Neuronal stem cell (in vitro differentiated cells): ENCODE measurements at regions not wholly inside any gene's neighbourhood (a gene's known extent, or its start where the extent isn't known, plus 50 kb on each side); places are given as distances from the start of the nearest gene placed in this dataset.

Experiments
- DNase-seq: peaks from one replicate; pipeline ENCODE4 v3.0.0-alpha.2; 2013; ENCODE audit warnings: low spot score
- H2AFZ ChIP-seq: one replicate; pipeline ENCODE4 v1.6.1; 2013; ENCODE audit warnings: mild to moderate bottlenecking, low read length, inconsistent platforms
- H2AK5ac ChIP-seq: 2 replicates; pipeline ENCODE4 v1.6.1; 2013; ENCODE audit warnings: low read depth, mild to moderate bottlenecking, inconsistent platforms, low read length, moderate library complexity, mixed read lengths
- H2BK120ac ChIP-seq: 2 replicates; pipeline ENCODE4 v1.6.1; 2013; ENCODE audit warnings: low read depth, mild to moderate bottlenecking, inconsistent platforms, low read length, moderate library complexity, mixed read lengths
- H2BK12ac ChIP-seq: one replicate; pipeline ENCODE4 v1.6.1; 2013; ENCODE audit warnings: low read length, inconsistent platforms
- H2BK15ac ChIP-seq: 2 replicates; pipeline ENCODE4 v1.6.1; 2013; ENCODE audit warnings: mild to moderate bottlenecking, low read length, inconsistent platforms, mixed read lengths
- H2BK5ac ChIP-seq: one replicate; pipeline ENCODE4 v1.6.1; 2013; ENCODE audit warnings: inconsistent platforms, mild to moderate bottlenecking, low read length, moderate library complexity
- H3K14ac ChIP-seq: one replicate; pipeline ENCODE4 v1.6.1; 2013; ENCODE audit warnings: low read length, inconsistent platforms
- H3K18ac ChIP-seq: 2 replicates; pipeline ENCODE4 v1.6.1; 2013; ENCODE audit warnings: low read length, inconsistent platforms
- H3K23ac ChIP-seq: 2 replicates; pipeline ENCODE4 v1.6.1; 2013; ENCODE audit warnings: low read depth, mild to moderate bottlenecking, mixed read lengths, low read length, inconsistent platforms; ENCODE audit not compliant: poor library complexity
- H3K27ac ChIP-seq: replicated peaks from 3 replicates; pipeline ENCODE4 v1.5.1; 2013; ENCODE audit warnings: low read length, inconsistent platforms
- H3K27me3 ChIP-seq, 3 experiments: 2 replicates each; pipeline ENCODE4 v1.6.1; 2013; ENCODE audit warnings: low read length in 3 of 3, mild to moderate bottlenecking in 2 of 3, inconsistent platforms in 1 of 3, low read depth in 1 of 3, mixed read lengths in 1 of 3, moderate library complexity in 1 of 3; ENCODE audit not compliant: control insufficient read depth in 3 of 3, insufficient read depth in 3 of 3
- H3K36me3 ChIP-seq, 2 donors: replicated peaks in 1 of 2; 2 replicates each; pipeline ENCODE4 v1.6.1; 2013; ENCODE audit warnings: low read length in 2 of 2; ENCODE audit not compliant: control insufficient read depth in 2 of 2, insufficient read depth in 2 of 2
- H3K4ac ChIP-seq: 2 replicates; pipeline ENCODE4 v1.6.1; 2013; ENCODE audit warnings: inconsistent platforms, mild to moderate bottlenecking, low read length, moderate library complexity
- H3K4me1 ChIP-seq, 2 donors: 1 replicate in 1 of 2; 2 replicates in 1 of 2; pipeline ENCODE4 v1.6.1; 2013; ENCODE audit warnings: low read length in 2 of 2, low read depth in 1 of 2; ENCODE audit not compliant: control insufficient read depth in 2 of 2, insufficient read depth in 1 of 2
- H3K4me2 ChIP-seq: one replicate; pipeline ENCODE4 v1.6.1; 2013; ENCODE audit warnings: mild to moderate bottlenecking, low read length, inconsistent platforms; ENCODE audit not compliant: insufficient read depth, poor library complexity, severe bottlenecking
- H3K4me3 ChIP-seq, 2 donors: 2 replicates each; pipeline ENCODE4 v1.5.1; 2013; ENCODE audit warnings: low read length in 2 of 2, mild to moderate bottlenecking in 2 of 2, inconsistent platforms in 1 of 2, moderate library complexity in 1 of 2
- H3K79me1 ChIP-seq: one replicate; pipeline ENCODE4 v1.6.1; 2013; ENCODE audit warnings: low read depth, mild to moderate bottlenecking, inconsistent platforms, low read length, moderate library complexity
- H3K9ac ChIP-seq: one replicate; pipeline ENCODE4 v1.6.1; 2013; ENCODE audit warnings: mild to moderate bottlenecking, low read depth, low read length, inconsistent platforms; ENCODE audit not compliant: poor library complexity
- H3K9me3 ChIP-seq, 2 donors: replicated peaks in 1 of 2; 2 replicates each; pipeline versions ENCODE3 to v1.6.1; 2013; ENCODE audit warnings: low read length in 2 of 2, mild to moderate bottlenecking in 2 of 2, inconsistent platforms in 1 of 2, low read depth in 1 of 2, mixed read lengths in 1 of 2, moderate library complexity in 1 of 2; ENCODE audit not compliant: control insufficient read depth in 2 of 2, insufficient read depth in 1 of 2
- H4K8ac ChIP-seq: one replicate; pipeline ENCODE4 v1.6.1; 2013; ENCODE audit warnings: low read depth, mild to moderate bottlenecking, inconsistent platforms, low read length, moderate library complexity
- H4K91ac ChIP-seq: one replicate; pipeline ENCODE4 v1.6.1; 2013; ENCODE audit warnings: low read length, low read depth, mild to moderate bottlenecking, inconsistent platforms; ENCODE audit not compliant: poor library complexity
- WGBS, 2 donors: extraction: QIAGEN DNeasy Blood & Tissue Kit; methylation state at CpG; one replicate each; pipeline ENCODE4 v1.1.7; 2013; ENCODE audit warnings: missing lambda C conversion rate in 2 of 2, mixed read lengths in 1 of 2; ENCODE audit not compliant: insufficient read length in 2 of 2, insufficient replicate concordance in 1 of 2; ENCODE audit errors: extremely low coverage in 2 of 2; 5-methylcytosine and 5-hydroxymethylcytosine counted together

GRCh38 chr10:3692387-3692999 is 92.5 kb downstream of the KLF6 start:
- peaks cover 0 to 2% of the 10 kb centered on the region in 2 donors for H3K9me3 ChIP-seq
- DNase-seq: no peak
- no peak overlapping the region for H2BK120ac ChIP-seq
- no peak overlapping the region for H2BK15ac ChIP-seq
- no peak overlapping the region for H3K14ac ChIP-seq
- no peak overlapping the region for H3K4me3 ChIP-seq
- WGBS, 2 donors: no CpG with 5 or more reads among the region's 7 CpGs
- H4K91ac ChIP-seq: no peak overlapping the region
- no peak overlapping the region for H3K4me2 ChIP-seq
- no peak overlapping the region for H4K8ac ChIP-seq
- no peak overlapping the region for H2BK5ac ChIP-seq
- H3K27me3 ChIP-seq: no peaks in the 10 kb centered on the region
- no peak overlapping the region for H2BK12ac ChIP-seq
- H3K4ac ChIP-seq: no peak overlapping the region
- H2AFZ ChIP-seq: peak overlapping the region; percentile 30
- H3K27ac ChIP-seq: no peak overlapping the region
- H2AK5ac ChIP-seq: no peak overlapping the region
- H3K18ac ChIP-seq: no peak overlapping the region
- H3K4me1 ChIP-seq: peaks cover 3% of the 10 kb centered on the region in 2 donors
- H3K23ac ChIP-seq: no peak overlapping the region
- no peaks in the 10 kb centered on the region for H3K36me3 ChIP-seq
- no peaks in the 10 kb centered on the region for H3K79me1 ChIP-seq
- no peak overlapping the region for H3K9ac ChIP-seq

- H3K79me1 ChIP-seq: no peaks in the 10 kb centered on the region
- no peak overlapping the region for H3K4me3 ChIP-seq
- no CpG with 5 or more reads among the region's 8 CpGs for WGBS, 2 donors
- no peak overlapping the region for H3K4ac ChIP-seq
- H3K9ac ChIP-seq: no peak overlapping the region
- H3K4me2 ChIP-seq: no peak overlapping the region
- no peak overlapping the region for H4K91ac ChIP-seq
- H2AK5ac ChIP-seq: no peak overlapping the region
- H3K27ac ChIP-seq: no peak overlapping the region
- no peak overlapping the region for H3K14ac ChIP-seq
- H3K27me3 ChIP-seq: no peaks in the 10 kb centered on the region
- H2BK5ac ChIP-seq: no peak overlapping the region
- no peak overlapping the region for H3K23ac ChIP-seq
- H2BK120ac ChIP-seq: no peak overlapping the region
- H2AFZ ChIP-seq: no peak overlapping the region
- H3K9me3 ChIP-seq: peaks cover 0 to 2% of the 10 kb centered on the region in 2 donors
- DNase-seq: no peak
- no peaks in the 10 kb centered on the region for H3K36me3 ChIP-seq
- H4K8ac ChIP-seq: no peak overlapping the region
- peaks cover 3% of the 10 kb centered on the region in 2 donors for H3K4me1 ChIP-seq
- H3K18ac ChIP-seq: no peak overlapping the region
- H2BK12ac ChIP-seq: no peak overlapping the region
- H2BK15ac ChIP-seq: no peak overlapping the region
Measured at GRCh38 chr10:3691482-3691881, 93.5 kb downstream of the KLF6 start.

- Histone ChIP-seq H3K27me3 (no peaks in the 10 kb centered on the region), H3K9ac (no peak overlapping the region), H3K36me3 (no peaks in the 10 kb centered on the region), H4K91ac (no peak overlapping the region), H2BK120ac (no peak overlapping the region), H4K8ac (no peak overlapping the region), H2BK5ac (no peak overlapping the region), H3K4me1 (peaks cover 3% of the 10 kb centered on the region in 2 donors), H3K27ac (no peak overlapping the region), H3K4ac (no peak overlapping the region), H2AFZ (peak overlapping the region; percentile 20), H2AK5ac (no peak overlapping the region), H3K14ac (no peak overlapping the region), H3K79me1 (no peaks in the 10 kb centered on the region), H3K9me3 (peaks cover 0 to 2% of the 10 kb centered on the region in 2 donors), H3K18ac (no peak overlapping the region), H3K4me3 (no peak overlapping the region), H3K4me2 (no peak overlapping the region), H2BK12ac (no peak overlapping the region), H3K23ac (no peak overlapping the region), H2BK15ac (no peak overlapping the region)
- DNase-seq: no peak
- no CpG with 5 or more reads among the region's 5 CpGs for WGBS, 2 donors
Measured at GRCh38 chr10:3689871-3690510, 95.0 kb downstream of the KLF6 start.

- Histone ChIP-seq H3K4ac (no peak overlapping the region), H2BK120ac (no peak overlapping the region), H3K27ac (no peak overlapping the region), H2BK12ac (no peak overlapping the region), H3K4me3 (no peak overlapping the region), H2BK5ac (no peak overlapping the region), H3K23ac (no peak overlapping the region), H2AFZ (no peak overlapping the region), H3K18ac (no peak overlapping the region), H3K79me1 (no peaks in the 10 kb centered on the region), H4K91ac (no peak overlapping the region), H3K9ac (no peak overlapping the region), H3K36me3 (no peaks in the 10 kb centered on the region), H3K4me2 (no peak overlapping the region), H4K8ac (no peak overlapping the region), H3K27me3 (no peaks in the 10 kb centered on the region), H2AK5ac (no peak overlapping the region), H3K14ac (no peak overlapping the region), H2BK15ac (no peak overlapping the region), H3K9me3 (peaks cover 0 to 2% of the 10 kb centered on the region in 2 donors), H3K4me1 (peaks cover 0 to 6% of the 10 kb centered on the region in 2 donors)
- no CpG with 5 or more reads among the region's 5 CpGs for WGBS, 2 donors
- no peak for DNase-seq
Measured at GRCh38 chr10:3687510-3688081, 97.4 kb downstream of the KLF6 start.
